GM21423 (cell line): ENCODE measurements at regions not wholly inside any gene's neighbourhood (a gene's known extent, or its start where the extent isn't known, plus 50 kb on each side); places are given as distances from the start of the nearest gene placed in this dataset.
"Not testable (repeated sequence)": the region's sequence is repeated elsewhere in the genome, so short reads cannot be mapped to it uniquely, and the experiment has no call there.

Experiments used
- ATAC-seq: cut with Tn5 transposase; IDR thresholded peaks from one replicate; pipeline ENCODE4 v1.9.1; 2021; ENCODE audit warnings: mild to moderate bottlenecking, moderate library complexity; ENCODE audit not compliant: unreplicated experiment

DNA sequence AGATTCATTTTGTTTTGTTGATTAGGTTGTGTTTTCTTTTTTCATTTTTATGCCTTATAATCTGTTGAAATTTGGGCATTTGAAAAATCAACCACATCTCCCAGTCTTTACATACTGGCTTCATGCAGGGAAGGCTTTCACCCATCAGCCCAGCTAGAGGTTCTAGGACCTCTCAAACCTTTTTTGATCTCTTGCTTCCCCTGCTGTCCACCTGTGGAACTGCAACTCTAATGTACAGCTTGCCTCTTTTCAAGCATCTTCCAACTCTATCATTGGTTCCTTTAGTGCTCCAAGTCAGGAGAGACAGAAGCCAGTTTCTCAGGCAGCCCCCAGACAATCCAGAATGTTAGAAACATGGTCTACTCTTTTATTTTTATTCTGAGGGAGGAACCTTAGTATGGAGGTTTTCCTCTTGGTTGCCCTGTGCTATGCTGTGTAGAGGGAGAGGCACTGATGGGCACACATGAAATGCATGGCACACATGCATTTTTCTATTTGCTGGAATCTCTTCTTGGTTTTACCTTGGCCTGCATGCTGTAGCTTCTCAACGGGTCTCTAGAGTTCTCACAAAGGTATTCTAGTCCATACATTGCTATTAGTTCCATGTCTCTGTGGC is 107.2 kb upstream of the L3MBTL4 start:
- peak; percentile 71 for ATAC-seq

DNA sequence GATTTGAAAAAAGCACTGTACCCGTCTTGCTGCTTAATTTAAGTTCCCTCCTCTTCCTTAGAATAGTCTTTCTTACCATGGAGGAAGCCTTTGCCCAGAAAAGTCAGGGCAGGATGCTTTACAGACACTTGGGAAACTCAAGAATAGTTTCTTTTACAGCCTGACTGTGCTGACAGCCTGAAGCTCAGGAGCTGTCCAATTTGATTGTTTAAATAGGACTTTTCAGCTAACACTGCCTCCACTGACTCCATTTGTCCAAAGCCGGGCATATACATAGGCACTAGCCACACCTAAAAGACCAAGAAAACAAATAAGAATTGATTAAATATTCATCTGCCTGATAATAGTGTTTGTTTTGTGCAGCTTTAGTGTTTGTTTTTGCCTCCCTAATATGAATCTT is 110.9 kb upstream of the L3MBTL4 start:
- ATAC-seq: no peak

DNA sequence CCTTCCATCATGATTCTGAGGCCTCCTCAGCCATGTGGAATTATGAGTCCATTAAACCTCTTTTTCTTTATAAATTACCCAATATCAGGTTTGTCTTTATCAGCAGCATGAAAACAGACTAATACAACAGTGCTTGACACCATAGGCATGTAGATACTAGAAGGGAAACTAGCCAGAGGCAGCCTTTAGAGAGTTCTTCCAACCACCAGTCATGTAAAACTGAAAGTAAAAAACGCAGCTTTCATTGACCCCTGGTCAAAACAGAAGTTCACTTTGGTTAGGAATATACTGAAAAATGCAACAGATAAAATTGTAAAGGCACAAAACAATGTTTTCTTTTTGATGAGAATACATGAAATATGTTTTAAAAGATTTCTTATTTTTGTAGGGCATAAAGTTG is 122.8 kb upstream of the L3MBTL4 start:
- peak; percentile 65 for ATAC-seq

DNA sequence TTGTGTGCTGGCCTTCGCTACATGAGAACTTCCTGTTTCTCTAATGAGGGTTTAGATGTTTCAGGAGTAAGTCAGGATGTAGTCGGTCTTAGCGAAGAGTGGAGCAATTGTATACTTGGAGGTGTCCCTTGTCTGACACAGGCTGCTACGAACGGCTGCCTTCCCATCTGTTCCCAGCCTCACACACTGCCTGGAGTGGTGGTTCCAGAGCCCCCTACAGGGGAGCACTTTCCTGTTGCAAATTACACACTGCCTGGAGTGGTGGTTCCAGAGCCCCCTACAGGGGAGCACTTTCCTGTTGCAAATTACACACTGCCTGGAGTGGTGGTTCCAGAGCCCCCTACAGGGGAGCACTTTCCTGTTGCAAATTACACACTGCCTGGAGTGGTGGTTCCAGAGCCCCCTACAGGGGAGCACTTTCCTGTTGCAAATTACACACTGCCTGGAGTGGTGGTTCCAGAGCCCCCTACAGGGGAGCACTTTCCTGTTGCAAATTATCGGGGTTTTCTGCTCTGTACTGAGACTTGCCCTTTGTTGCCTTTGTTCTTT is 126.5 kb upstream of the L3MBTL4 start:
- not testable (repeated sequence) for ATAC-seq

DNA sequence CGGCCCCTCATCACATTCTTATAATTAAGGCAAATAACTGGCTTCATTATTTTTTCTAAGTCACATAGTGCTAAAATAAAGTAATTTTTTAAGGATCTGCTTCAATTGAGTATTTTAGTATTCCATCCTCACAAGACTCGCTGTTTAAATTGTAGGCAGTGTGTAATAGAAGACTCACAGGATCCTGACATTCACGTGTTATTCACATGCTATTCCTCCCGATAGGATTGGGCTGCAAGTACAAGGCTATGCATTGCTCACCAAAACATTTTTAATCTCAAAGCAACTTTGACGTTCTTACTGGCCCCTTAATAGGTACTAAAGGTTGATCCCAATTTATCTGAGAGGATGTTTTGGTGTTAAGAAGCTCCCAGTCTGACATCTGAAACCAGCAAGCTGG is 127.6 kb upstream of the L3MBTL4 start:
- ATAC-seq: no peak

DNA sequence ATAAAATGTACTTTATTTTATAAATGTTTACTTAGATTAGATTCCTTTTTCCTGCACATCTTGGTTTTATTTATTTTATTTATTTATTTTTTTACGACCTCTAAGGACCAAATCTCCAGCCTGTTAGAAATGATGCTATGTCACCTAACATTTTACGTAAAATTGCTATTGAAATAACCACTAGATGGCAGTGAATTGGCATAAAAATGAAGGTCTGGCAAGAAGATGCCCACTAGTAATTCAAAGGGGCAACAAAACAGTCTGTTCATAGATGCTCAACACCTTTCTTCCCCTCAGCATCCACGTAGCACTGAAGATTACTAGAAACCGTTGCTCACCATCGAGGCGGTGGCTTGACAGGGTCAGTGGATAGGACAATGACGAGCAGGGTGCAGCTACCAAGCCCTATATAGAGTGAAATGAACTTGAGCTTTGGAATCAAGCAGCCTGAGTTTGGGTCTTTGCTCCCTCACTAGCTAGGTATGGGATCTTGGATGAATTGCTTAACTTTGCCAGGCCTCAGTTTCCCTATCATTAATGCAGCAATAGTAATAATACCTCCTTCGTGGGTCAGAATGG is 128.7 kb upstream of the L3MBTL4 start:
- ATAC-seq: no peak

DNA sequence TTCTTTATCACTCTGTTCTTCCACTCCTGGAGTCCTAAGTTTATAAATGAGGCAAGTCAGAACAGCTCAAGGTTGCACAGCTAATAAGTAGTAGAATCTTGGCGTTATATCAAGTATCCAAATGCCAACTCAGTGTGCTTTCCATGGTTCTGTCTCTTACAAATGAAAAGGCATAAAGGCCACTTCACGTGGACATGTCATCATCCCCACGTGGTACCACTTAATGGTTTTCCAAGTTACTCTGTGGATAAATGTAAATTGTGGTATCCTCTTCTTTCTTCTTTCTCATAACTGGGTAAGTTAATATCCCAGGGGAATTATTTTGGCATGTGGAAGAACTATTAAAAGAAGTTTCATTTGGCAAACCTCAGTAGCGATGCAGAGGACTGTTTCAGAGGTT is 131.5 kb upstream of the L3MBTL4 start:
- no peak for ATAC-seq

DNA sequence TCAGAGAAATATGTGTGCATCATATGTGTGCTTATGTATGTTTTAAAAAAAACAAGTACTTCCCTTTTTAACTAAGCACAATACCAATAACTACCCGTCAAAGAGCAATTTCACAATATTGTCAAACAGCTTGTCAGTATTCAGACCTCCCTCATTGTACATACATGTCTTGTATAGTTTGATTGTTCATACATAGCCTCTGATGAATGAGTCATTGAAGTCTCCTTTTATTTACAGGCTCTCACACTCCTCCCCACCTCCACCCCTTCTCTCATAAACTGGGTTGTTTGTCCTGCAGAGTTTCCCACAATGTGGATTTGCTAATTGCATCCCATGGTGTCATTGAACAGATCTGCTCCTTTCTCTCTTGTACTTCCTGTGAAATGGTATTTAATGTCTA is 132.8 kb upstream of the L3MBTL4 start:
- ATAC-seq: no peak

DNA sequence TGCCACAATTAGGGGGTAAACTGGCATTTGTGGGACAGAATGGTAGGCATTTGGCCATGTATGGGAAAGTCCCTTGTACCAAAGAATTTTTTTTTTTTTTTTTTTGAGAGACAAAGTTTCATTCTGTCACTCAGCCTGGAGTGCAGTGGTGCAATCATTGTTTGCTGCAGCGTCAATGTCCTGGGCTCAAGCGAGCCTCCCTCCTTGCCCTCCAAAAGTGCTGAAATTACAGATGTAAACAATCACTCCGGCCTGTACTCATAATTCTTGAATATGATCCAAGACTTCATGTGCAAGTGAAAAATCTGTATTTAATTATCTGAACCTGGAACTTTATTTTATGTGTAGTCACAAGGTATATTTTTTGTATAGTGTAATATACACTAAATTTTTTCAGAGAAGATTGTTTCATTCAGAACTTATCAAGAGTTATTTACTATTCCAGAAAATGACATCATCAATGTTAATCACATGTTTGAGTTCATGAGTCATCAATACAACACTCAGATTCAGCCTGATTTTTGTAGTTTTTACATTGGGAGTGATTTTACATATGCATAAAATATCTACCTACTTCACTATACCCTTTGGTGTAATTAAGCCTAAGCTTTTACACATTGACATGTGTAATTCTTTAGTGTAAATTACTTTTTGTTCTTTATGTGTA is 138.7 kb upstream of the L3MBTL4 start:
- no peak for ATAC-seq

DNA sequence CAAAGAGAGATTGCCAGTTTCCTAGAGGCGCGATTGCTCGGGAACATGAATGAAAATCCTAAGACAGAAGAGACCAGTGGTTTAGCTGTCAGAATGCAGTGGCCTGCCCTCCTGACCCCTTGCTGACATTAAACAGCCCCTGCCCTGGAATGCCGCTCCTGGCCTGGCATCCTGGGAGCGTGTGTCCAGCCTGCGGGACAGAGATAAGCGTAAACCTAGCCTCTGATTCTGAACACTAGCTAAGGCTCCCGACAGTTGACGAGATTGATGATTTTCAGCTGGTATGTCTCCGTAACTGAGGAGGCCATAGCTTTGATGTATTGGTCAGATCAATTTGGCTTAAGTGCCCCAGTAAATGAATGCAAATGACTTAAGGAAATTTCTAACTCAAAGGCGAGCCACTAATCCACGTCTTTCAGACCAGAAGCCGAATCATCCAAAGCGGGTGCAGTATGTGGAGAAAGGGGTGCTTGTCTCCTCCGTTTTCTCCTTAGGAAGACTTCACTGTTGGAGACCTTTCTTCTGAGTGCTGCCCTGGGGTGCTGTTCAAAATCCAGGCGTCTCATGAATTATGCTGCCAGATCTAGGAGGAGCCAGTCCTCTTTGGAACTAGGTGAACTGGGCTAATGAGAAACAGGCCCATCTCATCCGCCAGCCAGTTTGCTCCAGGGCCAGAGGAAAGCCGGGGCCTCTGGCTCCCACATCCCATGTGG is 142.5 kb upstream of the L3MBTL4 start:
- ATAC-seq: no peak

DNA sequence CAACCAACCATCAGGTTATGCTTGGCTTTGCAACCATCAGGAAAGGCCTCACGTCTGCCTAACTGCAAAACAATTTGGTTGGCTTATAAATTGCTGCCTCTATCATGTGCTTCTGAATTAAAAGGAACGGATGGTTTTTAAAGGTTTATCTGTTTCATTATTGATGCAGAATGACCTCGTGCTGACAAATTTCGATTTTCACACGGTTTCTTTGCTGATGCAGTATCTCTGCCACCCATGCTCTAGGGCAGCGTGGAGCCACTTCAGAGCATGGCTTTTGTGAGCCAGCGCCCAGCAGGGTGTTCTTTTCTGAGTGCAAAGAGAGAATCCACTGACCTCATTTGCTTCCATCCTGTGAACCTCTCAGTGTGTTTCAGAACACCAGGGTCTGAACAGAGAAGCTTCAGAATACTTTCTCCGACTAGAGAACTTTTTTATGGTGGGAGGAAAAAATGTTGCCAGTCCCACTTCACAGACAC is 143.1 kb upstream of the L3MBTL4 start:
- ATAC-seq: no peak

DNA sequence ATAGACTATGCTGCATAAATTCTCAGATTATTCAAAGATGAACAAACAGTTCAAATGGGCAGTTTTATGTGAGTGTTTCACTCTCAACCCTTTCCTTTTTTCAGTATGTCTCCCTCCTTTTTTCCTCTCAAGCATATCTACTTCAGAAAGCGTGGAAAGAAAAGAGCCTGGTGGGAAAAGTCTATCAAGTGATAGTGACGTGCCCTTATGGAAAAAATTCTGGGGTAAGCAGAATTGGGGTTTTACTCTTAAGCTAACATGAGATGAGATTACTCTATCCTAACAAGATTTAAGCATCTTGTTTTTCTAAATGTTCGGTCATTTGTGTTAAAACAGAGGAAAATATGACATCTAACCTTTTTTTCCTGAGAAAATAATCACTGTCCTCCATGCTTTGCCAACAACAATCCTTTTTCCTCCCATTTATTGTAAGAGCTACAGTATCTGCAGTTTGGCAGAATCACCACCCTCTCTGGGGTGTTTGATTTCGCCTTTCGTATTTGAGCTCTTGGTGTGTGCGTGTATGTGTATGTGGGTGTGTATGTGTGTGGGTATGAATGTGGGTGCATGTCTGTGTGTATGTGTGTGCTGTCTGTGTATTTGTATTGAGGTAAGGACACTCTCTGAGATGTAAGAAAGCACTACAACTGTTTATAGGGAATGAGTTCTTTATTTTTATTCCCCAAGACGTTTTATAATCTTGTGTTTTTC is 143.9 kb upstream of the L3MBTL4 start:
- no peak for ATAC-seq

DNA sequence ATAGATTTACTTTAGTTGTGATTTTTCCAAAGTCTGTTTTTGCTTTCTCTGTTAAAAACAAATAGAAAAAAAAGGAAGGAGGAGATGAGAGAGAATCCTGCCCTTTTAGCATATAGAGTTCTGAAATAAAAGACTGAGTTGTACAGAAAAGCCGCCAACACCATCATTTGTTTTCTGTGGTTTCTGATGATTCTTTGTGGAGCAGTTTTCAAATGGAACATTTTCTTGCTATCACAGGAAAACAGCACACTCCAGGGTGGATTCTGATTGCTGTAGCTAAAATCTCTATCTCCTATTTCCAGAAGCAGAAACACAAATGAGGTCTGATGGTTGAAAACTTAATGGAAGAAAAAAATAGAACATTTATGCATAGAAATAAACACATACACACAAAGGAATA is 144.6 kb upstream of the L3MBTL4 start:
- no peak for ATAC-seq

DNA sequence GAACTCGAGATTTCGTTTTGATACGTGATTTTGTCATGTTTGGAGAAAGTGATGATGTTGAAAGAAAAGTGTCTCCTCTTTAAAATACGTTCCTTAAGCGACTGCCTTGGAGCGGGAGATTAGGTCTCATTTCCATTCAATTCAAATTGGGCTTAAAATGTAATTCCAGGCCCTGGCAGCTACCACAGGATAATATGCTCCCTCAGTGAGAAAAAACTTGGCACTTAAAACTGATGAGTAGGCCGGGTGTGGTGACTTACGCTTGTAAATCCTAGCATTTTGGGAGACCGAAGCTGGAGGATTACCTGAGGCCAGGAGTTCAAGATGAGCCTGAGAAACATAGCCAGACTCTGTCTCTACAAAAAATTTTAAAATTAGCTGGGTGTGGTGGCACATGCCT is 146.3 kb upstream of the L3MBTL4 start:
- ATAC-seq: no peak

DNA sequence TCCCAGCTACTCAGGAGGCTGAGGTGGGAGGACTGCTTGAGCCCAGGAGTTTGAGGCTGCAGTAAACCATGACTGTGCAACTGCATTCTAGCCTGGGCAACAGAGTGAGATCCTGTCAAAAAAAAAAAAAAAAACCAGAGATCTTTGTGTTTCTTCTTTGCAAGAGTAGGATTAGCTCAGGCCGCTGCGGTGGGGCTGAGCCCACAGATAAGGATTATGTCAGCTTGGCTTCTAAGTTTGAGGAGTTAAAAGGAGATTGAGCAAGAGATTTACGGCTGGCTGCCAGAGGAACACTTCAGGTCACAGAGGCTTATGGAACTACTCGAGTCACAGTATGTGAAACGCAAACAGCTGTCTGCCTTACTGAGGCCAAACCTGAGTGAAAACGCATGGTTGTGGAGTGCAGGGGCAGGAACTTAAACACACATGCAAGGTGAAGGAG is 146.7 kb upstream of the L3MBTL4 start:
- no peak for ATAC-seq

DNA sequence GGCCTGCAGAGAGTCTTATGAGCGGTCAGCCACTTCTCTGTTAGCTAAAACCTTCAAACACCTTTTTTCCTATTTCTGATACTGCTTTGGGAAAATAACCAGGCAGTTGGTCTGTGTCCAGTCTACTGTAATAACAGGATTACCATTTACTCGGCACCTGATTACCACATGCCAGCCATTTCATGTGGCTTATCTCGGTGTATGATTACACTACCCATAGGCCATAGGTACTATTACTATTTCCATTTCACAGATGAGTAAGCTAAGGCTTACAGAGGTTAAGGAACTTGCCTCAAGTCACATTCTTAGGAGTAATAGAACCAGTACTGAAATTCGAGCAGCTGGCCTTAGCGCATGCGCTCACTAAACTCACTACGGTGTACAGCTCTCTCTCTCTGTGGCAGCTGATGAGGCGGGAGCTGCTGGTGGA is 147.2 kb upstream of the L3MBTL4 start:
- ATAC-seq: no peak

DNA sequence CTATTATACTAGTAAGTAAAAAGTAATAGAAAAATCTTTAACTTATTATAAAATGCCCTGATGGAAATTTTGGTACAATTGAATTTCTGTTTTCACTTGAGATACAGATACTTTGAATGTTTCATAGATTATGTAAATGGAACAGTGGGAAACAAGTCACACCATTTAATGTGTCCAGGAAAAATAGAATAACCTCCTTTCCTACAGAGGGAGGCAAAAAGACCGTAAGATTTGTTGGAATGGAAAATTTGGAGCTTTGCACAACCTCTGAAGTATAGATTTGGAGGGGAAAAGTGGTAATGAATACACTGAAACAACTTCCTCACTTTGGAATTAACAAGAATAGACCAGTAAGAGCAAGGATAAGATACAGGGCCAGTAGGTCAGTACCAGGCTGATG is 149.2 kb upstream of the L3MBTL4 start:
- no peak for ATAC-seq

DNA sequence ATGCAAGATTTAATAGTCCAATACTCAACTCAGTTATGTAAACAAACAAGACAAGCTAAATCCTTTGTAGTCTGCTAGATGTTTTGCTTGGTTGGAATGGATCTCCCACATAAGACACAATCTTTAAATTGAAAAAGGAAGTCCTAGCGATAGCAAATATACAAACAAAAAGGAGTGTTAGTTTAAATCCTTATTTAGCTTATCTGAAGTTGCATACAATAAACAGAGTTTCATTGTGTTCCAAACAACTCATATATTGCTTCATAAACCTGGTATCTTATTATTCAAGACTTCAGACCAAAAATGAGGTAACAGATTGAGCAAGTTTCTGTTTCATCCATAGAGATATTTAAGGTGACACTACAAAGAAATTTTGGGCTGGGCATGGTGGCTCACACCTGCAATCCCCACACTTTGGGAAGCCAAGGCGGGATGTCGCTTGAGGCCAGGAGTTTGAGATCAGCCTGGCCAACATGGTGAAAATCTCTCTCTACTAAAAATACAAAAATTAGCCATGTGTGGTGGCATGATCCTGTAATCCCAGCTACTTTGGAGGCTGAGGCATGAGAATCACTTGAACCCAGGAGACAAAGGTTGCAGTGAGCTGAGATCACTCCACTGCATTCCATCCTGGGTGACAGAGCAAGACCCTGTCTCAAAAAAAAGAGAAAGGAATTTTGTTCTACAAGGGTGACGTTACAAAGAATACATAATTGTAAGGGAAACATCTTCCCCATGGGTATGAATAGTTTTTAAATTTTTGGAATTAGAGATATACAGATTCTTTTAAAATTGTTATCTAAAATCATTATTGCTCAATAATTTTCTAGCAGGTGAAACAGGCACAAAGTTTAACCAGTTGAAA is 150.5 kb upstream of the L3MBTL4 start:
- ATAC-seq: no peak

DNA sequence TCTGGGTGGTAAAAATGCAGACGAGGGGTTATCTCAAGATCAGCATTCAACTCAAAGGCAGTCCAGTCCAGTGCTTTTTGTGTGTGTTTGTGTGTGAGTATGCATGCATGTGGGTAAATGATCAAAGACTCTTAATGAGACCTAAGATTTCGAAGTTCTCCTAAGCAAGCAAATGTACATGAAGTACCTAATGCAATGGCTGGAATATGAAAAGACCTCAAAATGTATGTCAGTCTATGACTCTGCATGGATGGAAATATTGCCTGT is 151.0 kb upstream of the L3MBTL4 start:
- no peak for ATAC-seq

DNA sequence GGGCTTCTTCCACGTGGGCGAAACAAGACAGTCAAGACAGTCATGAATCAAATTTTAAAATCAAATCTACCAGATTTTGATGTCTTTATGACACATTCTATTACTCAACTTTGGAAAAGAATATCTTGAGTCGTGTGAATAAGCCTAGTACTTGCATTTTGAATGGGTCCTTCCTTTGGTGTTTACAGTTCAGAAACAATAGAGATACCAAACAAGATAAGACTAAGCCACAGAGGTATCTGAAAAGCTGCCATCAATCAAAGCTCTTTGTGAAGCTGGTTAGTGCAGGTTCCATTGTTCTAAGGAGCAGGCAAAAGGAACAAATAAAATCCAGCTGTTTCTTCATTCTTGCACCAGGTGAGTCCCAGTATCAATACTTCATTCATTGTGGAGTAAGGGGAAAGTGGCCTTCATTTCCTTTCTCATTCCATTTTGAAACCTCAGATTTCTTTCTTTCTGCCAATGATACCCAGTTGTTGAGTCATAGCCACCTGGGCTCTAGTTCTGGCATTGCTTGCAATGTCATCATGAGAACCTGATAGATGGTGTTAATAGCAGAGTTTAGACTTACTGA is 151.7 kb upstream of the L3MBTL4 start:
- no peak for ATAC-seq
